GM21423 (cell line): ENCODE measurements at regions not wholly inside any gene's neighbourhood (a gene's known extent, or its start where the extent isn't known, plus 50 kb on each side); places are given as distances from the start of the nearest gene placed in this dataset.
"Not testable (repeated sequence)": the region's sequence is repeated elsewhere in the genome, so short reads cannot be mapped to it uniquely, and the experiment has no call there.

ENCODE experiments used
- ATAC-seq: cut with Tn5 transposase; IDR thresholded peaks from one replicate; pipeline ENCODE4 v1.9.1; 2021; ENCODE audit warnings: mild to moderate bottlenecking, moderate library complexity; ENCODE audit not compliant: unreplicated experiment

- no peak for ATAC-seq
Observed at GRCh38 chr3:170711786-170712185, 125.9 kb upstream of the SLC7A14 start.

GRCh38 chr3:170709046-170709445 lies 123.2 kb upstream of the SLC7A14 start:
- no peak for ATAC-seq

- ATAC-seq = no peak
Observed at GRCh38 chr3:170707899-170708298, 122.0 kb upstream of the SLC7A14 start.

- ATAC-seq = no peak
Observed at GRCh38 chr3:170705131-170705530, 119.3 kb upstream of the SLC7A14 start.

- no peak for ATAC-seq
Observed at GRCh38 chr3:170703121-170703588, 117.3 kb upstream of the SLC7A14 start.

- peak; percentile 48 for ATAC-seq
Observed at GRCh38 chr3:170701696-170702678, 116.1 kb upstream of the SLC7A14 start.

- ATAC-seq = no peak
Observed at GRCh38 chr3:170700054-170700404, 114.2 kb upstream of the SLC7A14 start.

- ATAC-seq = no peak
Observed at GRCh38 chr3:170699158-170700053, 113.5 kb upstream of the SLC7A14 start.

GRCh38 chr3:170697908-170698307 lies 112.0 kb upstream of the SLC7A14 start:
- no peak for ATAC-seq

GRCh38 chr3:170697131-170697530 lies 111.3 kb upstream of the SLC7A14 start:
- no peak for ATAC-seq

GRCh38 chr3:170695486-170696064 lies 109.7 kb upstream of the SLC7A14 start:
- no peak for ATAC-seq

- no peak for ATAC-seq
Observed at GRCh38 chr3:170692720-170693119, 106.8 kb upstream of the SLC7A14 start.

GRCh38 chr3:170690661-170690981 lies 104.7 kb upstream of the SLC7A14 start:
- ATAC-seq = no peak

GRCh38 chr3:170689893-170690660 lies 104.2 kb upstream of the SLC7A14 start:
- no peak for ATAC-seq

GRCh38 chr3:170689296-170689829 lies 103.5 kb upstream of the SLC7A14 start:
- no peak for ATAC-seq

- ATAC-seq = not testable (repeated sequence)
Observed at GRCh38 chr3:170688222-170688621, 102.3 kb upstream of the SLC7A14 start.

- ATAC-seq = no peak
Observed at GRCh38 chr3:170680593-170680992, 94.7 kb upstream of the SLC7A14 start.

GRCh38 chr3:170679190-170679589 lies 93.3 kb upstream of the SLC7A14 start:
- ATAC-seq = no peak

- no peak for ATAC-seq
Observed at GRCh38 chr3:170670504-170670903, 84.6 kb upstream of the SLC7A14 start.

- not testable (repeated sequence) for ATAC-seq
Observed at GRCh38 chr3:170662986-170663385, 77.1 kb upstream of the SLC7A14 start.
